Gastroesophageal sphincter (tissue), 4 donors: ENCODE measurements at regions not wholly inside any gene's neighbourhood (a gene's known extent, or its start where the extent isn't known, plus 50 kb on each side); places are given as distances from the start of the nearest gene placed in this dataset.

Experiments
- ATAC-seq: fragments of 150-250 bp; one replicate; pipeline ENCODE4 v1.9.1; 2016; ENCODE audit warnings: mild to moderate bottlenecking, moderate library complexity
- H3K27ac ChIP-seq, 4 donors: fragments of 200-600 bp; sonication (generic) in 3 of 4; 1 replicate in 3 of 4; 2 replicates in 1 of 4; pipeline ENCODE4 v1.5.1; 2016 to 2019
- H3K27me3 ChIP-seq: fragments of 200-600 bp; sonication (generic); one replicate; pipeline ENCODE4 v1.5.1; 2019
- H3K36me3 ChIP-seq, 2 donors: fragments of 200-600 bp; sonication (generic); one replicate each; pipeline ENCODE4 v1.5.1; 2019; ENCODE audit warnings: control low read depth in 1 of 2
- H3K4me1 ChIP-seq, 3 donors: fragments of 200-600 bp; sonication (generic); 1 replicate in 2 of 3; 2 replicates in 1 of 3; pipeline ENCODE4 v1.5.1; 2016 to 2019; ENCODE audit warnings: control low read depth in 2 of 3
- H3K4me3 ChIP-seq, 2 donors: fragments of 200-600 bp; sonication (generic); one replicate each; pipeline ENCODE4 v1.5.1; 2019; ENCODE audit warnings: mild to moderate bottlenecking in 1 of 2, moderate library complexity in 1 of 2
- H3K9me3 ChIP-seq, 3 donors: fragments of 200-600 bp; sonication (generic); one replicate each; pipeline ENCODE4 v1.5.1; 2017 to 2019; ENCODE audit warnings: control low read depth in 2 of 3
- EP300 ChIP-seq: sonication (generic); formaldehyde crosslinking; IDR thresholded peaks from one replicate; pipeline ENCODE4 v1.6.1; 2017; ENCODE audit warnings: antibody characterized with exemption, mild to moderate bottlenecking
- POLR2A ChIP-seq, 2 donors: fragments of 450-650 bp; IDR thresholded peaks; one replicate each; pipeline ENCODE4 v1.6.1; 2017; ENCODE audit warnings: antibody characterized with exemption in 2 of 2, mild to moderate bottlenecking in 2 of 2, moderate library complexity in 1 of 2
- POLR2AphosphoS5 ChIP-seq: sonication (generic); formaldehyde crosslinking; IDR thresholded peaks from one replicate; pipeline ENCODE4 v1.6.1; 2017; ENCODE audit warnings: antibody characterized with exemption
- WGBS, 2 donors: methylation state at CpG; one replicate each; pipeline ENCODE4 v1.1.5; 2018; ENCODE audit warnings: low coverage in 1 of 2; 5-methylcytosine and 5-hydroxymethylcytosine counted together
- TF ChIP-seq, protein P1 (sequence below), 4 experiments: fragments of 200-600 bp in 2 of 4; fragments of 450-650 bp in 2 of 4; sonication (generic) in 1 of 4; IDR thresholded peaks; one replicate each; pipeline ENCODE4 v1.5.1; 2017 to 2019; ENCODE audit warnings: antibody characterized with exemption in 4 of 4, mild to moderate bottlenecking in 2 of 4, moderate library complexity in 2 of 4

DNA sequence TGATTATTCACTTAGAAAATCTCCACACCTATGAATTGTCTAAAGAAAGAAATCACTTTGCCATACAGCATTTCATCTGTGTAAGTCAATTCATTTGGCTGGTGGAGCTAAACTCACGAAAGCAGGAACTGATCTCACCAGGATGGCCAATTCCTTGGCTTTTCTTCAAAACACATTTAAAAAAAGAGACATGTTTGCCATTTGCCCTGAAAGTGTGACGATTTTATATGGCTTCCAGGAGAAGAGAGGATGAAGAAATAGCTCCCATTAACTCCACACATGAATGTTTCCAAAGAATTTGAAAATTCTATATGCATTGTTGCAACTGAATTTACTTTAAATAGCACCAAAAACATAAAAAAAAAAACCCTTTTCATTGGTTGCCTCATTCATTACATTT lies 334.7 kb downstream of the DMRT2 start:
- Histone ChIP-seq H3K36me3 (no peaks in the 10 kb centered on the region), H3K4me3 (no peak overlapping the region), H3K9me3 (no peaks in the 10 kb centered on the region), H3K27ac (no peak overlapping the region), H3K27me3 (no peaks in the 10 kb centered on the region), H3K4me1 (no peaks in the 10 kb centered on the region)
- TF ChIP-seq, protein P1, sequence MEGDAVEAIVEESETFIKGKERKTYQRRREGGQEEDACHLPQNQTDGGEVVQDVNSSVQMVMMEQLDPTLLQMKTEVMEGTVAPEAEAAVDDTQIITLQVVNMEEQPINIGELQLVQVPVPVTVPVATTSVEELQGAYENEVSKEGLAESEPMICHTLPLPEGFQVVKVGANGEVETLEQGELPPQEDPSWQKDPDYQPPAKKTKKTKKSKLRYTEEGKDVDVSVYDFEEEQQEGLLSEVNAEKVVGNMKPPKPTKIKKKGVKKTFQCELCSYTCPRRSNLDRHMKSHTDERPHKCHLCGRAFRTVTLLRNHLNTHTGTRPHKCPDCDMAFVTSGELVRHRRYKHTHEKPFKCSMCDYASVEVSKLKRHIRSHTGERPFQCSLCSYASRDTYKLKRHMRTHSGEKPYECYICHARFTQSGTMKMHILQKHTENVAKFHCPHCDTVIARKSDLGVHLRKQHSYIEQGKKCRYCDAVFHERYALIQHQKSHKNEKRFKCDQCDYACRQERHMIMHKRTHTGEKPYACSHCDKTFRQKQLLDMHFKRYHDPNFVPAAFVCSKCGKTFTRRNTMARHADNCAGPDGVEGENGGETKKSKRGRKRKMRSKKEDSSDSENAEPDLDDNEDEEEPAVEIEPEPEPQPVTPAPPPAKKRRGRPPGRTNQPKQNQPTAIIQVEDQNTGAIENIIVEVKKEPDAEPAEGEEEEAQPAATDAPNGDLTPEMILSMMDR (IDR thresholded peaks at IDR 0.05) = no peak
- TF ChIP-seq POLR2A (IDR thresholded peaks at IDR 0.05) = no peak
- no peak for TF ChIP-seq POLR2AphosphoS5
- TF ChIP-seq EP300 = no peak
- WGBS, 2 donors = 40 to 42% methylated on average over 2 of the region's 2 CpGs
- no peak for ATAC-seq

DNA sequence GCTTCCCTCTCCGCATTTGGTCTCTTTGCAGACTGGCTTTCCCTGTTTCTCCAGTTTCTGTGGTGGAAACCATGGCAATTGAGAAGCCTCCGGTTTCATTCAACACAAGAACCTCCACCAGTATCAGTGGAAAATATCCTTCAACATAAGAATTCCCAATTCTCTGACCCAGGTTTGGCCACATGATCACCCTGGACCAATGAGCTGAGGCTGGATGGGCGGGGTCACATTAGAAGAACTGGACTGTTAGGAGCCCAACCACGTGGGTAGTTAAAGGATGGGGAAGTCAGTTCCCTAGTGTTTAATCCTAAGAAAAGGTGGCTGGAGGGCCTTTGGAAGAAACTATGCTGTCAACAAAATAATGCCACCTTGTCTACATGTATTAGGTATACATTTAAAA lies 336.3 kb downstream of the DMRT2 start:
- H3K4me3 ChIP-seq = no peak overlapping the region
- H3K27me3 ChIP-seq = no peaks in the 10 kb centered on the region
- H3K4me1 ChIP-seq = no peaks in the 10 kb centered on the region
- H3K9me3 ChIP-seq = no peaks in the 10 kb centered on the region
- no peak for ATAC-seq
- no peak for TF ChIP-seq POLR2A (IDR thresholded peaks at IDR 0.05)
- H3K36me3 ChIP-seq = no peaks in the 10 kb centered on the region
- H3K27ac ChIP-seq = no peak overlapping the region
- WGBS, 2 donors = 70 to 72% methylated on average over 3 to 4 of the region's 4 CpGs

DNA sequence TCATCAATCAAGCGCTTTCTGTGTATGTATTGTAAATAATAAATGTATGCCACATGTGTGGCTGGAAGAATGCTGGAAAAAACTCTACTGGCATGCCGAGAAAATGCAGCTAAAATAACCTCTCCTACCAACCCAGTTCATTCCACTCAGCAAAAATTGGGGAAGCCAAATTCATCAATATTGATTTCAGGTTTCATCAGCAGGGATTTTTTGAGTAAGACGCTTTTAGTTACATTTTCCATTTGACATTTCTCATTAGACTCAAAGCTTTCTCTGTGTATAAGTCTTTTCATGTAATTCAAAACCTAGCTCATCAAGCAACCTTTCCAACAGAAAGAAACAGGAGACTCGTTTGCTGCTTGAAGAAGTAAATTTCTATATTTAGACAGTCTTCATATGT lies 338.1 kb downstream of the DMRT2 start:
- H3K4me3 ChIP-seq = no peak overlapping the region
- ATAC-seq = no peak
- 32 to 51% methylated on average over 4 of the region's 4 CpGs for WGBS, 2 donors
- TF ChIP-seq, protein P1 (IDR thresholded peaks at IDR 0.05) = no peak
- TF ChIP-seq EP300 (no peak), POLR2AphosphoS5 (no peak), POLR2A (IDR thresholded peaks at IDR 0.05) (no peak)
- H3K4me1 ChIP-seq = no peaks in the 10 kb centered on the region
- no peaks in the 10 kb centered on the region for H3K27me3 ChIP-seq
- H3K36me3 ChIP-seq = no peaks in the 10 kb centered on the region
- no peak overlapping the region for H3K27ac ChIP-seq
- H3K9me3 ChIP-seq = no peaks in the 10 kb centered on the region

DNA sequence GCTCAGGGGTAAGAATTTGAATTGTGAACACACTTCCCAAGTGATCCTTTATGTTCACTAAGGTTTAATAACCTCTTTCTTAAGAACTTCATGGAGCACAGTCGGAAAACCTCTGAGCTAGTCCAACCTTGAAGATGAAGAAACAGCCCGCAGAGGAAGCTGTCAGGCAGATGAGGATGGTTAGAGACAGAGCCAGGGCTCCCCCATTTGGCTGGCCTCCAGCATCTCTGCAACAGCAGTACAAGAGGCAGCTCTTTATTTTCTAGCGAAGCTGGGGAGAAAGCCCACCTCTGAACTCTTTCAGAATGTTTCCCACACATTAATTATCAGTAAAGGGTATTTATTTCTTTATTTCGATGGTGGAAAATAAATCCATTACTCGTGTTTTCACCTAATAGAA lies 350.8 kb downstream of the DMRT2 start:
- H3K9me3 ChIP-seq = peaks cover 0 to 4% (median 0%) of the 10 kb centered on the region in 3 donors
- H3K4me1 ChIP-seq = no peaks in the 10 kb centered on the region
- H3K36me3 ChIP-seq = no peaks in the 10 kb centered on the region
- no peaks in the 10 kb centered on the region for H3K27me3 ChIP-seq
- TF ChIP-seq POLR2A (IDR thresholded peaks at IDR 0.05) (no peak), EP300 (no peak), POLR2AphosphoS5 (no peak)
- TF ChIP-seq, protein P1 (IDR thresholded peaks at IDR 0.05) = no peak
- ATAC-seq = no peak
- H3K4me3 ChIP-seq = no peak overlapping the region
- WGBS, 2 donors = 29 to 38% methylated on average over 5 of the region's 5 CpGs
- no peak overlapping the region for H3K27ac ChIP-seq

DNA sequence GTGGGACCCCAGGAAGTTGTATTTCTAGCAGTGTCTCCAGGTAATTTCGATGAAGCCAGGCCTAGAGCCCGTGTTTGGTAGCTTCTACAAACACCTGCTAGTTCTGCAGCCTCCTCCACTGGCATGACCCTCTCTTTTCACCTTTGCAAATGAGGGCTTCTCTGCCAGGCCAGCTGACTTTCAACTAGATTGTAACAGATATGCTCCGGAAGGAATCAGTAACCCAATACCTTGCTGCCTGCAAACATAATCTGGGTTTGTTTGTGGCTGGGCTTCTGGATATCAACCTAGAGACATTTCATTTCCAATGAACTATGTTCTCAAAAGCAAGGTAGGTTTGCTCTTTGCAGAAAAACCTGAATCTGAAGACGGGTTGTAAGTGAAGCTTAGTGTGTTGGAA lies 354.8 kb downstream of the DMRT2 start:
- TF ChIP-seq POLR2AphosphoS5 (no peak), POLR2A (IDR thresholded peaks at IDR 0.05) (no peak), EP300 (no peak)
- TF ChIP-seq, protein P1 (IDR thresholded peaks at IDR 0.05) = no peak
- Histone ChIP-seq H3K36me3 (no peaks in the 10 kb centered on the region), H3K4me3 (no peak overlapping the region), H3K27me3 (no peaks in the 10 kb centered on the region), H3K9me3 (no peaks in the 10 kb centered on the region), H3K27ac (no peak overlapping the region), H3K4me1 (no peaks in the 10 kb centered on the region)
- no peak for ATAC-seq
- 46 to 88% methylated on average over 2 to 3 of the region's 4 CpGs for WGBS, 2 donors
